WERI-Rb-1 (cell line): ENCODE measurements at regions not wholly inside any gene's neighbourhood (a gene's known extent, or its start where the extent isn't known, plus 50 kb on each side); places are given as distances from the start of the nearest gene placed in this dataset.
"Not testable (repeated sequence)": the region's sequence is repeated elsewhere in the genome, so short reads cannot be mapped to it uniquely, and the experiment has no call there.

Experiments used
- DNase-seq: peaks from one replicate; pipeline ENCODE4 v3.0.0-alpha.2; 2020
- H3K27ac ChIP-seq: fragments of 250-450 bp; sonication (Bioruptor Pico); 2 replicates; pipeline ENCODE4 v1.5.1; 2020; ENCODE audit warnings: mild to moderate bottlenecking, moderate library complexity
- H3K27me3 ChIP-seq: fragments of 250-450 bp; sonication (Bioruptor Pico); 2 replicates; pipeline ENCODE4 v1.5.1; 2021; ENCODE audit warnings: mild to moderate bottlenecking, low read depth, moderate library complexity; ENCODE audit not compliant: insufficient read depth, severe bottlenecking
- H3K36me3 ChIP-seq: fragments of 250-450 bp; sonication (Bioruptor Pico); 2 replicates; pipeline ENCODE4 v1.5.1; 2020; ENCODE audit warnings: mild to moderate bottlenecking, moderate library complexity
- H3K4me3 ChIP-seq: 2 replicates; pipeline ENCODE4 v1.5.1; 2011; ENCODE audit warnings: low read depth, mild to moderate bottlenecking, control low read depth, low read length
- H3K9me3 ChIP-seq: fragments of 250-450 bp; sonication (Bioruptor Pico); 2 replicates; pipeline ENCODE4 v1.5.1; 2021; ENCODE audit warnings: mild to moderate bottlenecking, moderate library complexity; ENCODE audit not compliant: severe bottlenecking
- TF ChIP-seq, protein P1 (sequence below): IDR thresholded peaks from 2 replicates; pipeline ENCODE4 v1.5.1; 2011; ENCODE audit warnings: low read depth, mild to moderate bottlenecking, control low read depth, inconsistent platforms, low read length

GRCh38 chr1:143666851-143667250, 304.9 kb downstream of the FAM72C start:
- H3K27ac ChIP-seq: no peak overlapping the region

DNA sequence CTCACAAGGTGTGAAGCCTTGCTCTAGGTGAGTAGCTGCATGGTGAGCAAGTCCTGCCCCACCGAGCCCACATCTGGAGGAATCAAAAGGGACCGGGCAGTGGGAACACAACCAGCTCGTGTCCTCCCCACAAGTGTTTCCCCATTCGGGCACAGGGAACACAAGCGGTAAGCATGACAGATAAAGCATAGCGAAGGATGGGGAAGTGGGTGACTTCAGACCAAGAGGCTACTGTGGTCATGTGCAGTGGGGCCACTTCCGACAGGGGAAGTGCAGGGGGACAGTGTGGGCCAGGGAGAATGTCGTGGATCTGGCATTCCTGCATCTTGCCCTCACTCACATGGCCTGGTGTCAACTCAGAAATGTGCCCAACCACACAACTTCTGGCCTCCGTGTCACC, 306.2 kb downstream of the FAM72C start:
- H3K36me3 ChIP-seq: no peaks in the 10 kb centered on the region
- TF ChIP-seq, protein P1, sequence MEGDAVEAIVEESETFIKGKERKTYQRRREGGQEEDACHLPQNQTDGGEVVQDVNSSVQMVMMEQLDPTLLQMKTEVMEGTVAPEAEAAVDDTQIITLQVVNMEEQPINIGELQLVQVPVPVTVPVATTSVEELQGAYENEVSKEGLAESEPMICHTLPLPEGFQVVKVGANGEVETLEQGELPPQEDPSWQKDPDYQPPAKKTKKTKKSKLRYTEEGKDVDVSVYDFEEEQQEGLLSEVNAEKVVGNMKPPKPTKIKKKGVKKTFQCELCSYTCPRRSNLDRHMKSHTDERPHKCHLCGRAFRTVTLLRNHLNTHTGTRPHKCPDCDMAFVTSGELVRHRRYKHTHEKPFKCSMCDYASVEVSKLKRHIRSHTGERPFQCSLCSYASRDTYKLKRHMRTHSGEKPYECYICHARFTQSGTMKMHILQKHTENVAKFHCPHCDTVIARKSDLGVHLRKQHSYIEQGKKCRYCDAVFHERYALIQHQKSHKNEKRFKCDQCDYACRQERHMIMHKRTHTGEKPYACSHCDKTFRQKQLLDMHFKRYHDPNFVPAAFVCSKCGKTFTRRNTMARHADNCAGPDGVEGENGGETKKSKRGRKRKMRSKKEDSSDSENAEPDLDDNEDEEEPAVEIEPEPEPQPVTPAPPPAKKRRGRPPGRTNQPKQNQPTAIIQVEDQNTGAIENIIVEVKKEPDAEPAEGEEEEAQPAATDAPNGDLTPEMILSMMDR: no peak
- peaks cover 13% of the 10 kb centered on the region for H3K9me3 ChIP-seq
- H3K27me3 ChIP-seq: peaks cover 85% of the 10 kb centered on the region
- no peak overlapping the region for H3K4me3 ChIP-seq
- no peak overlapping the region for H3K27ac ChIP-seq
- DNase-seq: no peak

More at GRCh38 chr1:143666851-143667250, 304.9 kb downstream of the FAM72C start:
- Histone ChIP-seq H3K4me3 (no peak overlapping the region), H3K36me3 (no peaks in the 10 kb centered on the region), H3K27me3 (peaks cover 85% of the 10 kb centered on the region), H3K9me3 (peaks cover 10% of the 10 kb centered on the region)
- DNase-seq: no peak
- TF ChIP-seq, protein P1: no peak

DNA sequence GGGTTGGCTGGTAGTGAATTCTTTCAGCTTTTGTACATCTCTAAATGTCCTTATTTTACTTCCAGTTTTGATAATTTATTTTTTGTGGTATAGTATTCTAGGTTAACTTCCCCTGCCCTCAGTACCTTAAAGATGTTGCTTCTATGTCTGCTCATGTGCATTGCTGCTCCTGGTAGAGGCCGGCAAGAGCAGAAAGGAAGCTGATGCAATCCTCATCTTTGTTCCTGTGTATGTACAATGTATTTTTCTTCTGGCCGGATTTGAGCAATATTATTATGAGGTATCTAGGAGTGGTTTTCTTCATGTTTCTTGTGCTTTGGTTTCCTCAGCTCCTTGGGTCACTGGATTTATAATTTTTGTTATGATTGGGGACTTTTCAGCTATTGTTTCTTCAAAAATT, 308.7 kb downstream of the FAM72C start:
- not testable (repeated sequence) for H3K27ac ChIP-seq, H3K4me3 ChIP-seq, DNase-seq, H3K36me3 ChIP-seq
- peaks cover 13% of the 10 kb centered on the region for H3K9me3 ChIP-seq
- H3K27me3 ChIP-seq: peaks cover 91% of the 10 kb centered on the region

- Histone ChIP-seq H3K27ac (no peak overlapping the region), H3K27me3 (peaks cover 90% of the 10 kb centered on the region), H3K4me3 (no peak overlapping the region), H3K36me3 (no peaks in the 10 kb centered on the region), H3K9me3 (peaks cover 6% of the 10 kb centered on the region)
- DNase-seq: no peak
- TF ChIP-seq, protein P1: no peak
Observed at GRCh38 chr1:143661418-143662101, 310.2 kb downstream of the FAM72C start.

DNA sequence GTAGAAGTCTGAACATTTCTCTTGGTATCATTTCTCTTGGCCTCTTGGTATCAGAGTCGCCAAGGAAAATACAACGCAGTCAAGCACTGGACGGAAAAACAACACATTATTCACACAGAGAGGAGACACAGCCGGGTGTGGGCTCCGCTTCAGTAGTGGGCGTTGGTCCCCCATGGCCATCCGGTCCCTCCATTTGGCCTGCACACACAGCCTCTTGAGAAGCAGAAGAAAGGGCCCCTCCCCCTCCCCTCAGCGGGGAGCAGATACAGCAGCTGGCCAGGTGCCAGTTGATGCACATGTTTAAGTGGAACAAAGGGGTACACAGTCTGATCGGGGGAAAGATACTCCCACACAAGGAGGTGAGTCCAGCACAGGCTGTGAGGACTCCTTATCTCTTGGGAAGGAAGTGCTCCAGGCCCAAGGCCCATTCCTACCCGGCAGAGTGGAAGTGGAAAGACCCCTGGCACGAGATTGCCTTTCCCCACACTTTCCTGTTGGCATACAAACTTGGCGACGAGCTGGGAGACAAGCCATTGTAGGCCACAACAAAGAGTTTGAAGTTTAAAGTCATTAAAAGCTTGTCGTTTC, 311.3 kb downstream of the FAM72C start:
- Histone ChIP-seq H3K36me3 (no peaks in the 10 kb centered on the region), H3K9me3 (peaks cover 11% of the 10 kb centered on the region), H3K27ac (no peak overlapping the region), H3K27me3 (peaks cover 90% of the 10 kb centered on the region), H3K4me3 (no peak overlapping the region)
- TF ChIP-seq, protein P1: no peak
- no peak for DNase-seq

DNA sequence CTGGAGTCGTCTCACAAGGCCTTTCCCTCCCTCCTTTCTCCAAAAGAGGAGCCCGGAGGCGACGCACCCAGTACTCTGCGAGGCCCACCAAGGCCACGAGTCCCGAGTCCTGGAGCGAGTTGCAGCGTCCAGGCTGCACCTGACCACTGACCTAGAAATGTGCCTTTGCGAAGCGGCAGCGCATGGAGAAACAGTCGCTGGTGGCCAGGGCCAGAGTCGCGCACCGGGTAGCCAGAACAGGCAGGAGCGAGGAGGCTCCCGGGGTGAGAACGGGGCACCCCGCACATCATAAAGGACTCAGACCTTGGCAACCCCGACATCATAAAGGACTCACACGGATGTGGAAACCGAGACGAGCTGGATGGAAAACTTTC, 318.4 kb downstream of the FAM72C start:
- TF ChIP-seq, protein P1: no peak
- DNase-seq: no peak
- no peak overlapping the region for H3K4me3 ChIP-seq
- H3K27ac ChIP-seq: no peak overlapping the region
- peaks cover 24% of the 10 kb centered on the region for H3K9me3 ChIP-seq
- no peaks in the 10 kb centered on the region for H3K36me3 ChIP-seq
- peaks cover 97% of the 10 kb centered on the region for H3K27me3 ChIP-seq
